ENCODE measurements at regions not wholly inside any gene's neighbourhood (a gene's known extent, or its start where the extent isn't known, plus 50 kb on each side); places are given as distances from the start of the nearest gene placed in this dataset.

- POLR2A ChIA-PET: no interaction called here
- Mint-ChIP-seq H3K4me3 (no peak overlapping the region), H3K4me1 (peaks cover 0 to 7% (median 0%) of the 10 kb centered on the region in 4 donors), H3K9me3 (no peaks in the 10 kb centered on the region), H3K27ac (no peak overlapping the region), H3K36me3 (peaks cover 0 to 7% (median 3%) of the 10 kb centered on the region in 3 donors), H3K27me3 (no peaks in the 10 kb centered on the region)
- ATAC-seq (no peak), DNase-seq (no peak)
Observed at GRCh38 chrX:136931661-136932060, 51.1 kb upstream of the RBMX start.
